GM10248 (cell line): ENCODE measurements at regions not wholly inside any gene's neighbourhood (a gene's known extent, or its start where the extent isn't known, plus 50 kb on each side); places are given as distances from the start of the nearest gene placed in this dataset.

Source experiments
- CTCF ChIA-PET: fragments of 300-600 bp; sonication (Branson Sonifier 250); formaldehyde crosslinking; extraction: SDS; loops from one replicate; lab custom pipeline; 2021; ENCODE audit warnings: antibody characterized with exemption; lab: Yijun Ruan, JAX
- POLR2A ChIA-PET: fragments of 350-650 bp; sonication (Branson Sonifier 250); formaldehyde crosslinking; extraction: SDS; loops from one replicate; lab custom pipeline; 2020; ENCODE audit warnings: antibody characterized with exemption; lab: Yijun Ruan, JAX
- DNase-seq: peaks from one replicate; pipeline ENCODE4 v3.0.0; 2012; ENCODE audit errors: extremely low spot score
- CTCF ChIP-seq: IDR thresholded peaks from 2 replicates; pipeline ENCODE4 v1.5.1; 2012; ENCODE audit warnings: mild to moderate bottlenecking, low read depth; ENCODE audit errors: extremely low read depth, missing control alignments, control extremely low read depth

- no peak for TF ChIP-seq CTCF
- no peak for DNase-seq
- CTCF ChIA-PET: interaction anchor here (1.6 kb wide), 1 partner anchor 17 kb away, joined by 4 read pairs; no protein-coding TSS in a partner anchor
- POLR2A ChIA-PET: no interaction called here
Observed at GRCh38 chr1:83777758-83778101, 221.2 kb downstream of the TTLL7 start.

GRCh38 chr1:83776913-83777757 is 221.8 kb downstream of the TTLL7 start:
- ChIA-PET POLR2A (no interaction called here), CTCF (interaction anchor here (1.6 kb wide), 1 partner anchor 16 kb away, joined by 4 read pairs; no protein-coding TSS in a partner anchor)
- TF ChIP-seq CTCF: peak; percentile 2
- DNase-seq: no peak

- no peak for DNase-seq
- TF ChIP-seq CTCF: no peak
- POLR2A ChIA-PET: no interaction called here
- CTCF ChIA-PET: interaction anchor here (1.5 to 1.6 kb wide), 2 partner anchors 13 to 15 kb away, joined by 3 to 4 read pairs; no protein-coding TSS in a partner anchor
Observed at GRCh38 chr1:83775977-83776603, 222.8 kb downstream of the TTLL7 start.

- no peak for TF ChIP-seq CTCF
- CTCF ChIA-PET: no interaction called here
- POLR2A ChIA-PET: no interaction called here
- no peak for DNase-seq
Observed at GRCh38 chr1:83773059-83773458, 225.9 kb downstream of the TTLL7 start.

GRCh38 chr1:83770319-83770661 is 228.6 kb downstream of the TTLL7 start:
- TF ChIP-seq CTCF: no peak
- ChIA-PET CTCF (interaction anchor here (1.0 kb wide), 1 partner anchor 9 kb away, joined by 3 read pairs; no protein-coding TSS in a partner anchor), POLR2A (no interaction called here)
- DNase-seq: no peak

- ChIA-PET CTCF (interaction anchor here (1.0 kb wide), 1 partner anchor 9 kb away, joined by 3 read pairs; no protein-coding TSS in a partner anchor), POLR2A (no interaction called here)
- TF ChIP-seq CTCF: no peak
- DNase-seq: no peak
Observed at GRCh38 chr1:83769594-83770318, 229.2 kb downstream of the TTLL7 start.
